K562 (cell line): ENCODE measurements at regions not wholly inside any gene's neighbourhood (a gene's known extent, or its start where the extent isn't known, plus 50 kb on each side); places are given as distances from the start of the nearest gene placed in this dataset.

Experiments used
- ATAC-seq: fragments of 200-7000 bp; cut with Tn5 transposase; 3 replicates; pipeline ENCODE4 v1.9.1; 2020; ENCODE audit warnings: moderate library complexity
- BruUV-seq: library from RNA; stranded (reverse); fragments of 400-500 nt; replicated peaks from 2 replicates; lab custom pipeline; 2021; lab: Mats Ljungman, UMichigan
- CTCF ChIA-PET: fragments of 300-600 bp; formaldehyde crosslinking; extraction: SDS; loops from one replicate; lab custom pipeline; 2021; ENCODE audit warnings: low intra/inter-chr PET ratio; lab: Yijun Ruan, JAX
- POLR2A ChIA-PET: fragments of 300-600, 350-650 bp; sonication (Branson Sonifier 250); formaldehyde crosslinking; extraction: SDS; loops from one replicate; lab custom pipeline; 2021; ENCODE audit warnings: antibody characterized with exemption, inconsistent platforms; lab: Yijun Ruan, JAX
- DNase-seq, 4 experiments: peaks; one replicate each; pipeline versions ENCODE4 v3.0.0 to v3.0.0-alpha.2; 2011 to 2018; ENCODE audit warnings: low spot score in 3 of 4, mixed read lengths in 3 of 4; ENCODE audit errors: extremely low read depth in 1 of 4
- FAIRE-seq: peaks from 2 replicates; lab custom pipeline; 2011; peaks lifted over from hg19 to GRCh38; lab: Jason Lieb, UNC
- H2AFZ ChIP-seq: 2 replicates; pipeline ENCODE4 v1.6.0; 2011; ENCODE audit warnings: low read depth, low read length, control low read depth, inconsistent platforms
- H3K27ac ChIP-seq: fragments of 200-600 bp; 3 replicates; pipeline ENCODE4 v1.8.0; 2011; ENCODE audit warnings: low read depth, mild to moderate bottlenecking, control low read depth, inconsistent platforms, low read length, moderate library complexity, mixed read lengths; ENCODE audit errors: extremely low read depth
- H3K27me3 ChIP-seq, 2 experiments: fragments of 300-600 bp in 1 of 2; 2 replicates in 1 of 2; 3 replicates in 1 of 2; pipeline versions ENCODE4 v1.6.0 to v1.8.0; 2011; ENCODE audit warnings: inconsistent platforms in 2 of 2, low read length in 2 of 2, mild to moderate bottlenecking in 1 of 2, mixed read lengths in 1 of 2, moderate library complexity in 1 of 2; ENCODE audit not compliant: control insufficient read depth in 2 of 2, insufficient read depth in 2 of 2
- H3K36me3 ChIP-seq: fragments of 300-600 bp; 3 replicates; pipeline ENCODE4 v1.8.0; 2011; ENCODE audit warnings: mild to moderate bottlenecking, low read length, inconsistent platforms; ENCODE audit not compliant: control insufficient read depth, insufficient read depth
- H3K4me1 ChIP-seq, 2 experiments: fragments of 200-600 bp in 1 of 2; replicated peaks in 1 of 2; 2 replicates in 1 of 2; 3 replicates in 1 of 2; pipeline versions ENCODE4 v1.5.1 to v1.8.0; 2011; ENCODE audit warnings: inconsistent platforms in 2 of 2, low read length in 2 of 2, mild to moderate bottlenecking in 1 of 2, mixed read lengths in 1 of 2, moderate library complexity in 1 of 2; ENCODE audit not compliant: control insufficient read depth in 2 of 2, insufficient read depth in 2 of 2
- H3K4me2 ChIP-seq: 2 replicates; pipeline ENCODE4 v1.6.1; 2011; ENCODE audit warnings: low read length, control low read depth, inconsistent platforms, mixed read lengths; ENCODE audit not compliant: insufficient read depth
- H3K4me3 ChIP-seq: fragments of 200-600 bp; sonication (generic), shearing (Covaris generic); 2 replicates; pipeline ENCODE4 v1.5.1; 2016; ENCODE audit warnings: control low read depth, inconsistent platforms
- H3K79me2 ChIP-seq: fragments of 200-600 bp; 3 replicates; pipeline ENCODE4 v1.8.0; 2011; ENCODE audit warnings: low read length, inconsistent platforms; ENCODE audit not compliant: control insufficient read depth, insufficient read depth
- H3K9ac ChIP-seq, 2 experiments: 2 replicates each; pipeline versions ENCODE4 v1.6.0 to v1.6.1; 2011; ENCODE audit warnings: low read depth in 2 of 2, low read length in 2 of 2, control low read depth in 1 of 2, inconsistent platforms in 1 of 2, mild to moderate bottlenecking in 1 of 2, mixed read lengths in 1 of 2; ENCODE audit not compliant: insufficient read depth in 1 of 2
- H3K9me1 ChIP-seq: one replicate; pipeline ENCODE4 v1.6.0; 2011; ENCODE audit warnings: inconsistent platforms, mild to moderate bottlenecking, low read length, moderate library complexity; ENCODE audit not compliant: control insufficient read depth, insufficient read depth
- H3K9me3 ChIP-seq: replicated peaks from 2 replicates; pipeline ENCODE4 v1.5.1; 2011; ENCODE audit warnings: low read depth, low read length, inconsistent platforms; ENCODE audit not compliant: control insufficient read depth, insufficient read depth
- H4K20me1 ChIP-seq: replicated peaks from 2 replicates; pipeline ENCODE4 v1.6.1; 2011; ENCODE audit warnings: low read length, inconsistent platforms, mixed read lengths; ENCODE audit not compliant: control insufficient read depth, insufficient read depth
- CBX3 ChIP-seq, 2 experiments: IDR thresholded peaks; 1 replicate in 1 of 2; 2 replicates in 1 of 2; pipeline ENCODE4 v1.6.1; 2012; ENCODE audit warnings: inconsistent platforms in 2 of 2, low read length in 2 of 2, borderline replicate concordance in 1 of 2, control low read depth in 1 of 2
- CEBPB ChIP-seq: fragments of 450-650 bp; IDR thresholded peaks from 2 replicates; pipeline ENCODE4 v1.6.1; 2016; ENCODE audit warnings: missing genetic modification characterization, missing compliant biosample characterization
- E2F6 ChIP-seq, 2 experiments: IDR thresholded peaks; 2 replicates each; pipeline ENCODE4 v1.6.1; 2011; ENCODE audit warnings: borderline replicate concordance in 1 of 2, control low read depth in 1 of 2, low read depth in 1 of 2, low read length in 1 of 2, mild to moderate bottlenecking in 1 of 2, mixed read lengths in 1 of 2, moderate library complexity in 1 of 2; ENCODE audit not compliant: insufficient read depth in 1 of 2, insufficient read length in 1 of 2, poor library complexity in 1 of 2, severe bottlenecking in 1 of 2; ENCODE audit errors: extremely low read depth in 1 of 2
- HDGF ChIP-seq: fragments of 450-650 bp; IDR thresholded peaks from 2 replicates; pipeline ENCODE4 v1.6.1; 2016
- HNRNPH1 ChIP-seq: fragments of 200-400 bp; formaldehyde crosslinking; optimal IDR thresholded peaks from 2 replicates; pipeline ENCODE3; 2017; ENCODE audit warnings: low read depth, mild to moderate bottlenecking, low read length, moderate library complexity
- PCBP2 ChIP-seq: fragments of 200-400 bp; formaldehyde crosslinking; IDR thresholded peaks from 2 replicates; pipeline ENCODE4 v1.6.1; 2018; ENCODE audit warnings: low read length, low read depth, mild to moderate bottlenecking, moderate library complexity; ENCODE audit not compliant: poor library complexity, severe bottlenecking
- PRPF4 ChIP-seq: fragments of 200-400 bp; formaldehyde crosslinking; IDR thresholded peaks from one replicate; pipeline ENCODE4 v1.6.1; 2017; ENCODE audit warnings: low read length, low read depth, mild to moderate bottlenecking; ENCODE audit not compliant: insufficient read depth, poor library complexity, severe bottlenecking
- SMAD2 ChIP-seq: fragments of 150-350 bp; IDR thresholded peaks from 2 replicates; pipeline ENCODE4 v1.6.1; 2014; ENCODE audit warnings: low read depth, mild to moderate bottlenecking, low read length
- TARDBP ChIP-seq: fragments of 450-650 bp; IDR thresholded peaks from 2 replicates; pipeline ENCODE4 v1.6.1; 2016
- THAP7 ChIP-seq: fragments of 250-450 bp; sonication (Bioruptor Pico); IDR thresholded peaks from 2 replicates; pipeline ENCODE4 v1.5.0; 2021
- ZNF76 ChIP-seq: fragments of 250-450 bp; sonication (Bioruptor Pico); IDR thresholded peaks from 2 replicates; pipeline ENCODE4 v1.4.0; 2020; ENCODE audit warnings: mild to moderate bottlenecking, moderate library complexity, borderline replicate concordance
- WGBS: fragments of 100-300 bp; shearing (Covaris generic); methylation state at CpG from one replicate; pipeline ENCODE4 v1.1.6; 2016; ENCODE audit warnings: low coverage, mixed read lengths; ENCODE audit not compliant: insufficient coverage; ENCODE audit errors: missing lambda C conversion rate; 5-methylcytosine and 5-hydroxymethylcytosine counted together
- in situ Hi-C: fragments of 300-500 bp; cut with MboI; formaldehyde crosslinking; loops from 4 replicates; pipeline ENCODE4 v1.15.0; 2018; ENCODE audit warnings: inconsistent platforms, mixed read lengths
- intact Hi-C: fragments of 100-400 bp; cut with micrococcal nuclease; formaldehyde crosslinking; loops from 2 replicates; pipeline ENCODE4 v1.14.2; 2022

- ChIA-PET CTCF (no interaction called here), POLR2A (no interaction called here)
- in situ Hi-C loops (no loop called here), intact Hi-C loops (no loop called here)
- H3K79me2 ChIP-seq: no peaks in the 10 kb centered on the region
- H3K36me3 ChIP-seq: no peaks in the 10 kb centered on the region
- H3K9ac ChIP-seq: no peak overlapping the region
- FAIRE-seq (no peak), ATAC-seq (no peak), DNase-seq (no peak)
- H3K4me1 ChIP-seq: no peaks in the 10 kb centered on the region
- BruUV-seq: no TSS peak
- H3K9me1 ChIP-seq: no peaks in the 10 kb centered on the region
- WGBS: 3% methylated on average over 3 of the region's 3 CpGs
- no peaks in the 10 kb centered on the region for H3K27me3 ChIP-seq
- H3K4me3 ChIP-seq: no peak overlapping the region
- H4K20me1 ChIP-seq: no peaks in the 10 kb centered on the region
- TF ChIP-seq HNRNPH1 (no peak), PCBP2 (no peak), TARDBP (no peak), E2F6 (IDR thresholded peaks at IDR 0.05; ENCODE audit: borderline replicate concordance in 1 of 2, extremely low read depth in 1 of 2, insufficient read depth in 1 of 2, insufficient read length in 1 of 2, low read depth in 1 of 2, low read length in 1 of 2, poor library complexity in 1 of 2, severe bottlenecking in 1 of 2) (no peak), ZNF76 (CRISPR knock-in tag) (no peak), CEBPB (no peak), THAP7 (no peak), HDGF (no peak), CBX3 (IDR thresholded peaks at IDR 0.05; ENCODE audit: borderline replicate concordance in 1 of 2, low read length in 2 of 2) (no peak), SMAD2 (no peak), PRPF4 (no peak)
- TF ChIP-seq, all 486 proteins: peak for 0
- Histone ChIP-seq H3K4me2 (no peak overlapping the region), H2AFZ (no peak overlapping the region), H3K27ac (no peak overlapping the region), H3K9me3 (no peaks in the 10 kb centered on the region)
Measured at GRCh38 chr5:93150311-93151012, 430.6 kb downstream of the NR2F1-AS1 start.
